HG03378 (cell line): ENCODE measurements at regions not wholly inside any gene's neighbourhood (a gene's known extent, or its start where the extent isn't known, plus 50 kb on each side); places are given as distances from the start of the nearest gene placed in this dataset.

Experiments
- ATAC-seq: cut with Tn5 transposase; IDR thresholded peaks from one replicate; pipeline ENCODE4 v1.9.1; 2021; ENCODE audit warnings: mild to moderate bottlenecking, moderate library complexity; ENCODE audit not compliant: unreplicated experiment

DNA sequence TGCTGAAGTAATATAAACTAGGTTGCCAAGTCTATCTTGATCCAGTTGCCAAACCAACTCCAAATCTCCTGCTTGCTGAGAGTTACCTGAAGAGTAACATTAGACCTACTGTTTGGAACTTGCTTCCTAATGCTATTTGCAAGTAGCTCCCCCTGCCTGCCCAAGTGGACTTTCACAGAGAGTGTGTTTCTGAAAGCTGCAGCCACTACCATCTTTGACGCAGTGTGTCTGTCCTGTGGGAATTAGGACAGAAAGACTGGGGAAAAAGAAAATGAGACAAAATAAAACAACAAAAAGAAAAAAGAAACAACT is 195.0 kb upstream of the HS3ST1 start:
- ATAC-seq, result no peak

- no peak for ATAC-seq
Observed at GRCh38 chr4:11622961-11623725, 194.4 kb upstream of the HS3ST1 start.

DNA sequence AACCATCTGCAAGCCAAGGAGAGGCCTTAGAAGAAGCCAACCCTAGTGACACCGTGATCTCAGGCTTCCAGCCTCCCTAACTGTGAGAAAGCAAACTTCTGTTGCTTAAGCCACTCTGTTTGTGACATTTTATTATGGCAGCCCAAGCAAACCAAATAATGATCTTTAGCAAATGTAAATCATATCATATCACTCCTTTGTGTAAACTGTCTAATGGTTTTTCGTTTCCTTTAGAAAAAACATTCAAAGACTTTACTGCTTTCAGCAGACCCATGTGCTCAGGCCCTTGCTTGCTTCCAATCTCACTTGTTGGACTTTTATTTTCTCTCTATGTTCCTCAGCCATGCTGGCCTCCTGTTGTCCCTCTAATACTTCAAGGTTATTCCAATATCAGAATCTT is 192.2 kb upstream of the HS3ST1 start:
- ATAC-seq, result no peak

GRCh38 chr4:11618666-11619282 is 190.1 kb upstream of the HS3ST1 start:
- no peak for ATAC-seq

DNA sequence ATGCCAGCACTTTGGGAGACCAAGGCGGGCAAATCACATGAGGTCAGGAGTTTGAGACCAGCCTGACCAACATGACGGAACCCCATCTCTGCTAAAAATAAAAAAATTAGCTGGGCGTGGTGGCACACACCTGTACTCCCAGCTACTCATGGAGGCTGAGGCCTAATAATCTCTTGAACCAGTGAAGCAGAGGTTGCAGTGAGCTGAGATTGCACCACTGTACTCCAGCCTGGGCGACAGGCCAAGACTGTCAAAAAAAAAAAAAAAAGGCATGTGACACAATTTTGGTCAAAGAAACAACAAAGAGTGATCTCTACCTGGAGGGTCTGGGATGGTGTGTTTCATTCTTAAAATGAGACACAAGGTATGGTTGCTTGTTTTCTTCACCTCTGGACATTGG is 188.2 kb upstream of the HS3ST1 start:
- no peak for ATAC-seq

- ATAC-seq, result no peak
Observed at GRCh38 chr4:11615601-11616000, 186.9 kb upstream of the HS3ST1 start.

DNA sequence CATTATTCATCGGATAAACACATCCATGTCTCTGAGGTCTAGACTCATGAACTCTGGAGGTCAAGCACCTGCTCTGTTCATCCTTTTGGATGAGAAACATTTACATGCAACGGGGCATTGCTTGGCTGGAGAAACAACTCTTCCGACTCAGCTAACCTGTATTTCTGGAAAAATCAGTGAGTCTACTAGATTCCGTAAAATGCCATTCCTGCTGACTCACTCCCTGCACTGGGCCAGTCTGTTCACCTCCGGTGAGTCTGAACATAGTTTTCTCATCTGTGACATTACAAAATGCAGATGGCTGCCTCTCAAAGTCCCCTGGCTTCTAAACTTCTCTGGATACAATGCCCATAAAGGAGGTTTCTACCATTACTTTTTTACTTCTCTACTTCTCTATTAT is 185.7 kb upstream of the HS3ST1 start:
- ATAC-seq, result no peak

DNA sequence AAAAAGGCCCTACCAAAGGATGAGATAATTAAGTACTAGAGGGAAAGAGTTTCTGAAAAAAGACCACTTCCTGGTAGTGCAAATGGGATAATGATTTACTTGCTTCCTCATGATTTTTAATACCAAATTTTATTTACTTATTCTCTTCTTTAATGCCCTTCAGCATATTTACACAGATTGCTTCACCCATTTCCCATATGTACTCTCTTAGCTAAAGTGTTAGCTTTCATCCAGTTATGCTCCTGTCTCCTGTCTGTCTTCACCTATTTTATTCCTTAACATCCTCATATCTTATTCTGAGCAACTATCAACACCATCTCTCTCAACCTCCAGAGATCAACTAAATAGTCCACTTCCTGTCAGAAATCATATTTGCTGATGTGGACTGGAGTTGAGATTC is 183.2 kb upstream of the HS3ST1 start:
- no peak for ATAC-seq

GRCh38 chr4:11609751-11610150 is 181.1 kb upstream of the HS3ST1 start:
- ATAC-seq, result no peak

DNA sequence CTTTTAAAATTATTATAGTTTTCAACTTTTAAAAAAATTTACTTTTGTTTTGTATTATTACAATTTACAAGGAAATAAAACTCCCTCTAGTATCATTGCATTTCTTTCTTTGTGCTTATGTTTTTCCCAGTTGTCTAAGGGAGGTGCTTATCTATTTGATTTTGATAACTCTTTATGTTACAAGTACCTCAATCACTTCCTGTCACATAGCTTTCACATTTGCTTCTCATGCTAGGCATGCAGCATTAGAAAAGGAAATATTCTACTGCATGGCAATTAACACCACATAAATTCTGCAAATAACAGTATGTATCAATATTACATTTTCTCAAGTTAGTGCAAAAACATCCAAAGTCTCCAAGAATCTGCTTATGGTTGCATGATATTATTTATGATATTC is 180.3 kb upstream of the HS3ST1 start:
- ATAC-seq, result no peak

DNA sequence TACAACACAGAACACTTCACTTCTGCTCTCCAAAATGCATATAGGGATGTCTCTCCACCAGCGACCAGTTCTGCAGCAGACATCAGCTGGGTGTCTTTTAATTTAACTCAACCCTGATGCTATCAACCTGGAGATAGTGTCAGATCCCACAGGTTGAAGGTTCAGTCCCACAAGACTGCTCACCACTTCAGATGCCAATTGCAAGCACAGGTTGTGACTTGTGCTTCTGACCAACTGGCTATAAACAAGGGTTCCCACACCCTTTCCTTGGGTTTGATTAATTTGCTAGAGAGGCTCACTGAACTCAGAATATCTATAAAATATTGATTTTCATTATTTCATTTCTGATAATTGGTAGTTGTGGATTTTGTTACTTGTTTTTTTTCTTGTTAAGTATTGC is 177.4 kb upstream of the HS3ST1 start:
- no peak for ATAC-seq

DNA sequence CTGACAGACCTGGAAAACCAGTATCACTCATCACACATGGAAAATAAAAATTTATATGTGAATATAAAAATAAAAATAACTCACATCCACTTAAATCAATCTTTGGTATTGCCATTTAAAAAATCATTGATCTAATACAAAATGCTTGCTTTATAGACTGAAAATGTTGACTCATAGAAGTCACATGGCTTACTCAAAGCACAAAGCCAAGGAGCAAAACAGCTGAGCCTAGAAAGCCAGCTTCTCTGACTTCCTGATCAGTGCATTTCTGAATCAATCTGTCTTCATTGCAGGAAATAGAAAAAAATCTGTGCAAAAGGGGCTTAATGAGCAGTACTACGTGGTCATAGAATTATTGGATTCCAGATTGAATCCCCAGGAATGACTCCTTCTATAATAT is 176.9 kb upstream of the HS3ST1 start:
- ATAC-seq, result no peak

- ATAC-seq, result no peak
Observed at GRCh38 chr4:11604821-11605220, 176.1 kb upstream of the HS3ST1 start.

GRCh38 chr4:11603591-11604194 is 175.0 kb upstream of the HS3ST1 start:
- no peak for ATAC-seq

- ATAC-seq, result no peak
Observed at GRCh38 chr4:11602606-11603340, 174.1 kb upstream of the HS3ST1 start.

DNA sequence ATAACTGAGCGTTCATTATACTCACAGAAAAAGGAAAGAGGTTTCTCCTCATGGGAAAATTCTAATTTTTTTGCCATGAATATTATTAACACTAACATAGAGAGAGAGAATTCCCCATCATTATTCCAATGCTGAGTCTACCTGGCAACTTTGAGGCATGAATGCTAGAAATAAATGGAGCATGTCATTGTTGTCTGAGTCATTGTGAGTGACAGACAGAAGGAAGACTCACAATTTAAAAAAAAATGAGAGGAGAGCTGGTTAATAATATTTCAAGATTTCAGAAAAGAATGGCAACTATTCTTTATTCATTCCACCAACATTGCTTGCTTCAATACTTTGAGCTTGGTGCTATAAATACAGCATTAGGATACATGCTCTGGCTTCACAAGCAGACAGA is 170.4 kb upstream of the HS3ST1 start:
- no peak for ATAC-seq

DNA sequence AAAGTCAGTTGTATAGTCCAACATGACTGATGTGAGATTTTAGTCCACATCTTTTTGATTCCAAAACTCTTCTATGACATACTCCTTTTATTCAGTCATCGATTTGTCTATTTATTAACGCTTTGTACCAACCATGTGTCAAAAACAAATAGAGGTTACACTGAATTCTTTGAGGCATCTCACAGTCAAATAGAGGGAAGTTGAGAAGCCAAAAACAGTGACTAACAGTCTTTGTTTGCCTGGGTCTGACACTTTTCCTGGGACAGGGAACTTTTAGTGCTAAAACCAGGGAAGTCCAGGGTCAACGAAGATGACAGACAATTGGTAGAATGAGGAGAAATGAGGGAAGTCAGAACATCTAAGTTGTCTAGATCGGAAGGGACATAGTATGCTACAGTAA is 169.9 kb upstream of the HS3ST1 start:
- ATAC-seq, result no peak

DNA sequence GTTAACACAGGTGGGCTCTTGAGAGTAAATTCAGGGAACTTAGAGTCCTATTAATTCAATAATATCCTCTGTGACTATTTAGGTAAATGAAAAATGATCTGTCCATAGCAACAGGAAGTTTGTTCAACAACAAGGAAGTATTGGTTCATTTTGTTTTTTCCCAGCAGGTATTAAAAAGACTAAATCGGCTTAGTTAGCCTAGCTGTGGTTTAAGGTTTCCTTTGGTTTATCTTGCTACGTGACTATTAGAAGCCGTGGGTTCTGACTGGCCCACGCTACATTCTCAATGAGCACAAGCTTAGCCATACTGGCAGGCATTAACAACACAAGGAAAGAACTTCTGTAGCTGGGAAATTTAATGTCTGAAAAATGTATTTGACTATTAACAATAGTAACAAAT is 168.8 kb upstream of the HS3ST1 start:
- ATAC-seq, result no peak

DNA sequence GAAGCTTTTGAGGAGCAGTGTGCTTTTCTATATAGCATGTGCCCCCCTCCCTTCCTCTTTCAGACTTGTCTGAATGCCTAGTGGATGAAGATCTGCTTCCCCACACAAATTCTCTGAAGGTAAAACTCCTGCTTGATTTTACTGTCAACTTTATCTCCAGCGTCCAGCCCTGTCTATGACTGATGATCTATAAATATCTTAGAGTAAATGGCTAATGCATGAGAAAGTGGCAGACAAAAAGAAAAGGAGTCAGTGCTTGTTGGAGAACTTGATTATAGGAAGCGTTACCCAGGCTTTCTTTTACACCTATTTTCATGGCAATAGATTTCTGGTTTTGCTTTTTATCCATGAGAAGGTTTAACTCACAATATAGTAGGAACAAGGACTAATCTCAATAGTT is 168.3 kb upstream of the HS3ST1 start:
- ATAC-seq, result no peak

- no peak for ATAC-seq
Observed at GRCh38 chr4:11593576-11594116, 165.0 kb upstream of the HS3ST1 start.

- ATAC-seq, result no peak
Observed at GRCh38 chr4:11592276-11592675, 163.6 kb upstream of the HS3ST1 start.

GRCh38 chr4:11590132-11590531 is 161.4 kb upstream of the HS3ST1 start:
- no peak for ATAC-seq
